ENCODE measurements at regions not wholly inside any gene's neighbourhood (a gene's known extent, or its start where the extent isn't known, plus 50 kb on each side); places are given as distances from the start of the nearest gene placed in this dataset.

GRCh38 chr9:108544866-108545265 lies 310.9 kb downstream of the ACTL7B start:
- no peak for TF ChIP-seq TAF1 (conservative IDR thresholded peaks at IDR 0.05)
- no peak for TF ChIP-seq CTCF (IDR thresholded peaks at IDR 0.05; ENCODE audit: low read depth, low read length, missing input control)
- TF ChIP-seq SP1 (IDR thresholded peaks at IDR 0.05) = no peak
- TF ChIP-seq ATF3 (IDR thresholded peaks at IDR 0.05) = no peak
- TF ChIP-seq YY1 (IDR thresholded peaks at IDR 0.05) = no peak
- no peak for TF ChIP-seq MAX (IDR thresholded peaks at IDR 0.05)
- TF ChIP-seq RAD21 (IDR thresholded peaks at IDR 0.05) = no peak
- no peak for TF ChIP-seq REST (IDR thresholded peaks at IDR 0.05)
- TF ChIP-seq EGR1 (IDR thresholded peaks at IDR 0.05; ENCODE audit: low read depth in 2 of 2) = no peak
